Ascending aorta (tissue), 2 donors: ENCODE measurements at regions not wholly inside any gene's neighbourhood (a gene's known extent, or its start where the extent isn't known, plus 50 kb on each side); places are given as distances from the start of the nearest gene placed in this dataset.
A peak's percentile ranks its signal among the peaks of the same experiment; 100 is the strongest.
"Not testable (repeated sequence)": the region's sequence is repeated elsewhere in the genome, so short reads cannot be mapped to it uniquely, and the experiment has no call there.

Experiments
- DNase-seq, 2 donors: peaks; one replicate each; pipeline ENCODE4 v3.0.0-alpha.2; 2019; ENCODE audit warnings: low spot score in 2 of 2
- H3K27ac ChIP-seq, 2 donors: fragments of 200-600 bp; sonication (generic); one replicate each; pipeline ENCODE4 v1.5.1; 2016 to 2017; ENCODE audit warnings: mild to moderate bottlenecking in 1 of 2
- H3K27me3 ChIP-seq: fragments of 200-600 bp; sonication (generic); one replicate; pipeline ENCODE4 v1.5.1; 2017
- H3K36me3 ChIP-seq, 2 donors: fragments of 200-600 bp; sonication (generic); one replicate each; pipeline ENCODE4 v1.5.1; 2016
- H3K4me1 ChIP-seq, 2 donors: fragments of 200-600 bp; sonication (generic); one replicate each; pipeline ENCODE4 v1.5.1; 2016 to 2017; ENCODE audit warnings: mild to moderate bottlenecking in 1 of 2
- H3K4me3 ChIP-seq, 2 donors: fragments of 200-600 bp; sonication (generic); one replicate each; pipeline ENCODE4 v1.5.1; 2016 to 2017; ENCODE audit warnings: mild to moderate bottlenecking in 1 of 2
- H3K9me3 ChIP-seq, 2 donors: fragments of 200-600 bp; sonication (generic); one replicate each; pipeline ENCODE4 v1.5.1; 2016
- intact Hi-C: fragments of 100-400 bp; cut with DNase I; formaldehyde crosslinking; loops from one replicate; pipeline ENCODE4 v1.15.1; 2023
- TF ChIP-seq, protein P1 (sequence below), 3 experiments: fragments of 200-600 bp in 2 of 3; fragments of 450-650 bp in 1 of 3; sonication (generic) in 2 of 3; IDR thresholded peaks; one replicate each; pipeline ENCODE4 v1.5.1; 2016 to 2019; ENCODE audit warnings: antibody characterized with exemption in 3 of 3, mild to moderate bottlenecking in 1 of 3, moderate library complexity in 1 of 3

DNA sequence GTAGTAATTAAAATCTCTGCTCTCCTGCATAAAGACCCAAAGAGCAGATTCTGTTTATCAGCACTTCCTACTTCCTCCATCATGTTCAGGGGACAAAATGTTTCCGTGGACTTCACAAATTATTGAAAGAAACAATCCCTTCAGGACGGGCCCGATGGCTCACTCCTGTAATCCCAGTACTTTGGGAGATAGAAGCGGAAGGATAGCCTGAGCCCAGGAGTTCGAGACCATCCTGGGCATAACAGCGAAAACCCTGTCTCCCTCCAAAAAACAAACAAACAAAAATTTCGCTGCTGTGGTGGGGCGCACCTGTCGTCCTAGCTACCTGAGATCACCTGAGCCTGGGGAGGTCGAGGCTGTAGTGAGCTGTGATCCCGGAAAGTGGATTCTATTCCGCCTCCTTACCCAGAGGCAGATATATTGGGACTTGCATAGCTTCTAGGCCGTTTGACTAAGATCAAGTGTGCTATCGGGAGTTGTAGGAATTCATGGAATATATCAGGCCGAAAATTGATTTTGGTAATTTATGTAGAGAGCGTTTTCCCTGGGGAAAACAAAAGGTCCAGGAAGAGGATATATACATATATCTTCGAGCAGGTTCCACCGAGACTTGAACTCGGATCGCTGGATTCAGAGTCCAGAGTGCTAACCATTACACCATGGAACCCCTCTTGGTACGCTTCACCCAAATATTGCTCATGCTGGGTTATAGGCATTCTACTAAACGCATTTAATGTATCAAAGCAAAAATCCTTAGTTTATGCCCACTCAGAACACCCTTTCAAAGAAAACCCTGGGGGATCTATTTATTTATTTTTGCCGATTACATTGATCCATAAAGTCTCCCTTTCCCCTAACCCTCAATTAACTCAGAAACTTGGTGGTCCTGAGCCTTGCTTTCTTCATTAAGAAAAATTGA is 74.5 kb upstream of the ZNF184 start:
- intact Hi-C loops: no loop called here
- DNase-seq: no peak
- Histone ChIP-seq H3K27me3 (no peaks in the 10 kb centered on the region), H3K4me1 (no peaks in the 10 kb centered on the region), H3K27ac (no peak overlapping the region), H3K36me3 (no peaks in the 10 kb centered on the region), H3K9me3 (no peaks in the 10 kb centered on the region), H3K4me3 (no peak overlapping the region)
- TF ChIP-seq, protein P1, sequence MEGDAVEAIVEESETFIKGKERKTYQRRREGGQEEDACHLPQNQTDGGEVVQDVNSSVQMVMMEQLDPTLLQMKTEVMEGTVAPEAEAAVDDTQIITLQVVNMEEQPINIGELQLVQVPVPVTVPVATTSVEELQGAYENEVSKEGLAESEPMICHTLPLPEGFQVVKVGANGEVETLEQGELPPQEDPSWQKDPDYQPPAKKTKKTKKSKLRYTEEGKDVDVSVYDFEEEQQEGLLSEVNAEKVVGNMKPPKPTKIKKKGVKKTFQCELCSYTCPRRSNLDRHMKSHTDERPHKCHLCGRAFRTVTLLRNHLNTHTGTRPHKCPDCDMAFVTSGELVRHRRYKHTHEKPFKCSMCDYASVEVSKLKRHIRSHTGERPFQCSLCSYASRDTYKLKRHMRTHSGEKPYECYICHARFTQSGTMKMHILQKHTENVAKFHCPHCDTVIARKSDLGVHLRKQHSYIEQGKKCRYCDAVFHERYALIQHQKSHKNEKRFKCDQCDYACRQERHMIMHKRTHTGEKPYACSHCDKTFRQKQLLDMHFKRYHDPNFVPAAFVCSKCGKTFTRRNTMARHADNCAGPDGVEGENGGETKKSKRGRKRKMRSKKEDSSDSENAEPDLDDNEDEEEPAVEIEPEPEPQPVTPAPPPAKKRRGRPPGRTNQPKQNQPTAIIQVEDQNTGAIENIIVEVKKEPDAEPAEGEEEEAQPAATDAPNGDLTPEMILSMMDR (IDR thresholded peaks at IDR 0.05): no peak

DNA sequence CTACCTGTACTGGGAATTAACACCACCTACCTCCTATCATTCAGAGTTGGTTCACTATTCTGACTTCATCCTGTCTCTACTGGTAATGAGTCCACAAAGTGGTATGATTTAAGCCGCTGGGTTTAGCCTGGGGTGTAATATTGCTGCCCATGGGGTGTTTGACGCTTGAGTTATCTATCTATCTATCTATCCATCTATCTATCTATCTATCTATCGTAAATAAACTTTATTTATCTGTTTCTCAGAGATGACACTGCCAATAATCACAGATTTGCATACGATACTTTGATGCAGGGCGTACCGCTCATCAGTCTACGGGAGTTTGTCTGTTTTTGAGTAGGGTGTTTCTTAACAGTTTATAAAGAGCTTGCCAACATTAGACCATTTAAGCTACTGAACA is 73.6 kb upstream of the ZNF184 start:
- Histone ChIP-seq H3K4me1 (no peaks in the 10 kb centered on the region), H3K36me3 (no peaks in the 10 kb centered on the region), H3K9me3 (no peaks in the 10 kb centered on the region), H3K27ac (no peak overlapping the region), H3K27me3 (no peaks in the 10 kb centered on the region), H3K4me3 (no peak overlapping the region)
- TF ChIP-seq, protein P1 (IDR thresholded peaks at IDR 0.05): no peak
- no peak for DNase-seq
- intact Hi-C loops: no loop called here

DNA sequence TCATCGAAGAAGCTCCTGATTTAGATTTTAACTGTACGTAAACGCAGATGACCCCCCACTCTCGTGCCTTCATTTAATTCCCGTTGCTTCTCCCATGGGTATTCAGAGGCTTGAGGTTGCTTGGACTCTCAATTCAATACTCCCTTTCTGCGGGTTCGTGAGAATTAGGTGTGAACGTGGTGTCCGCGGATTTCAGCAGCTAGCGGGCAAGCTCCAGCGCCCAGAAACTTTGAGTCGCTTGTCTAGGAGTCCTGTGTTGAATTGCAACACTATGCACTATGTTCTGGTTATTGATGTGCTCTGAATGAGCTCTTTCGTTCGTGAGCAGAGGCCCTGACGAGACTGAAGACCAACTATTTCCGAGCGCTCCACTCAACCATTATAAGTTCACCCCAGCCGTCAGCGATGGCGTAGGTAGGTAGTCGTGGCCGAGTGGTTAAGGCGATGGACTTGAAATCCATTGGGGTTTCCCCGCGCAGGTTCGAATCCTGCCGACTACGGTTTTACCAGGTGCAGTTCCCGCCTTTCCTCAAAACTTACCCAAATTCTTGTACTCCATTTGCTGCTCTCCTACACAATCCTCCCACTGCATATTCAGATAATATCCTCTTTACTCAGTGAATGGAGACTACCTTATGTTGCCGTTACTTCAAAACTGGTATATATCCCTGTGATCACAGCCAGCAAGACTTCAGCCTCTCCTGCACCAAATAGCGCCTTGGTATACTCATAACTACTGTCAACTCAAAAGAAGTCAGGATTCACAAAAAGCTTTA is 72.6 kb upstream of the ZNF184 start:
- peak overlapping the region in 1 of 2 donors; percentile 23 for H3K4me3 ChIP-seq
- TF ChIP-seq, protein P1 (IDR thresholded peaks at IDR 0.05): no peak

DNA sequence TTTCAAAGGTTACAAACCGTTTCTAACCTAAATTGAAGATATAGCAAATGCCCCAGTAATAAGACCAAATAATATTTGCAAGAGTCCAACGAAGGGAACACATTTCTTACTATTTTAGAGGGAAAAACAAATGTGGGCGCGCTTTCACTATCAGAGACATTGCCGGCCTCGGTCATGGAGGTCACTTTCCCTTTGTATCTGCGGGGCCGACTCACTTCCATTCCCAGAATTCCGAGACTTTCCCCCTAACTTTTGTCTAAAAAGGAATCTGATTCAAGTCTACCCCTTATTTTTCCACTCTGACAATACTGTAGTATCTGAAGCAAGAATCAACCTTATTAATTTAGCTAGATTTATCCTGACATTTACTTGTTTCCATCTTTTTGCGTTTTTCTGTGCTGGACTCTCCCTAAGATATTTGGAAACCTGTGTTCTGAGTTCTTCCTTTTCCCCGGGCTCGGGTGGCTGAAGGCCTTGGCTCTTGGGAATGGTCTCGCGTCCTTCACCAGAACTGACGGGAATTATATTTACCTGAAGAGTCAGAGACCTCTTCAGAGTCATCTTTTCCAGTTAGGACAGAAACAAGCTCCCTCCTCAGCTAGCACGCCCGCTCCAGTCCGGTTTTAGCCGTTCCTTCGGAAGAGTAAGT is 71.8 kb upstream of the ZNF184 start:
- TF ChIP-seq, protein P1 (IDR thresholded peaks at IDR 0.05): no peak
- Histone ChIP-seq H3K9me3 (no peaks in the 10 kb centered on the region), H3K27me3 (no peaks in the 10 kb centered on the region), H3K36me3 (no peaks in the 10 kb centered on the region), H3K27ac (no peak overlapping the region), H3K4me1 (no peaks in the 10 kb centered on the region), H3K4me3 (peak overlapping the region in 1 of 2 donors; percentile 23)
- no peak for DNase-seq
- intact Hi-C loops: no loop called here

More for the DNA sequence above, 72.6 kb upstream of the ZNF184 start:
- Histone ChIP-seq H3K27ac (no peak overlapping the region), H3K27me3 (no peaks in the 10 kb centered on the region), H3K36me3 (no peaks in the 10 kb centered on the region), H3K4me1 (no peaks in the 10 kb centered on the region), H3K9me3 (no peaks in the 10 kb centered on the region)
- intact Hi-C loops: no loop called here
- no peak for DNase-seq

DNA sequence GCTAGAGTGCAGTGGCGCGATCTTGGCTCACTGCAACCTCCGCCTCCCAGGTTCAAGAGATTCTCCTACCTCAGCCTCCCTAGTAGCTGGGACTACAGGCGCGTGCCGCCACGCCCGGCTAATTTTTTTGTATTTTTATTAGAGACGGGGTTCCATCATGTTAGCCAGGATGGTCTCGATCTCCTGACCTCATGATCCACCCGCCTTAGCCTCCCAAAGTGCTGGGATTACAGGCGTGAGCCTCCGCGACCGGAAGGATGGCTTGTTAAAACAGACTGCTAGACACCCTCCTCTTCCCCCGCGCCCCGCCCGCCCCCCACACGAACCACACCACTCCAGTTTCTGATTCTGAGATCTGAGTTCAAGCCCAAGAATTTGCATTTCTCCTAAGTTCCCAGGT is 71.2 kb upstream of the ZNF184 start:
- H3K4me1 ChIP-seq, H3K9me3 ChIP-seq, H3K4me3 ChIP-seq, H3K27me3 ChIP-seq, H3K27ac ChIP-seq, DNase-seq, H3K36me3 ChIP-seq, intact Hi-C loops: not testable (repeated sequence)
